ENCODE measurements at regions not wholly inside any gene's neighbourhood (a gene's known extent, or its start where the extent isn't known, plus 50 kb on each side); places are given as distances from the start of the nearest gene placed in this dataset.

DNA sequence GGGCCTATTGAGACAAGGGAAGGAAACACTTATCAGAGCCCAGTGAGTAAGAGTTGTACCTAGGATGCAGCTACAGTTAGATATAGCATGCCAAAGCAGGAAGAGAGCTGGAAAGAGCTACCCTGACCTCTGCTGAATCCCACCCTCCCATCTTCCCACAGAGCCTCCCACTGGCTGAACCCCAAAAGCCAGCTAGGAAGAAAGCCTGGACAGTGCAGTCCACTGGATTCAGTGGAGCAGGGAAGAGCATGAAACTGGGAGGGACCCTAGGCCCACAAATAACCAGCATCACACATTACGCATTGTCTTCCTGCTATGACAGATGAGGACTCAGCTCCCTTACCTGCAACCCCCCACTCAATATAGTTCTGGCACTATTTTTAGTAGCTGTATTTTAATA lies 81.5 kb upstream of the AKAP13 start:
- TF ChIP-seq, protein P1, sequence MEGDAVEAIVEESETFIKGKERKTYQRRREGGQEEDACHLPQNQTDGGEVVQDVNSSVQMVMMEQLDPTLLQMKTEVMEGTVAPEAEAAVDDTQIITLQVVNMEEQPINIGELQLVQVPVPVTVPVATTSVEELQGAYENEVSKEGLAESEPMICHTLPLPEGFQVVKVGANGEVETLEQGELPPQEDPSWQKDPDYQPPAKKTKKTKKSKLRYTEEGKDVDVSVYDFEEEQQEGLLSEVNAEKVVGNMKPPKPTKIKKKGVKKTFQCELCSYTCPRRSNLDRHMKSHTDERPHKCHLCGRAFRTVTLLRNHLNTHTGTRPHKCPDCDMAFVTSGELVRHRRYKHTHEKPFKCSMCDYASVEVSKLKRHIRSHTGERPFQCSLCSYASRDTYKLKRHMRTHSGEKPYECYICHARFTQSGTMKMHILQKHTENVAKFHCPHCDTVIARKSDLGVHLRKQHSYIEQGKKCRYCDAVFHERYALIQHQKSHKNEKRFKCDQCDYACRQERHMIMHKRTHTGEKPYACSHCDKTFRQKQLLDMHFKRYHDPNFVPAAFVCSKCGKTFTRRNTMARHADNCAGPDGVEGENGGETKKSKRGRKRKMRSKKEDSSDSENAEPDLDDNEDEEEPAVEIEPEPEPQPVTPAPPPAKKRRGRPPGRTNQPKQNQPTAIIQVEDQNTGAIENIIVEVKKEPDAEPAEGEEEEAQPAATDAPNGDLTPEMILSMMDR (IDR thresholded peaks at IDR 0.05; ENCODE audit: low read length), result no peak
- no peak for TF ChIP-seq EZH2phosphoT487 (IDR thresholded peaks at IDR 0.05; ENCODE audit: low read length)
